GM12872 (cell line): ENCODE measurements at regions not wholly inside any gene's neighbourhood (a gene's known extent, or its start where the extent isn't known, plus 50 kb on each side); places are given as distances from the start of the nearest gene placed in this dataset.

ENCODE experiments used
- CTCF ChIP-seq: IDR thresholded peaks from 3 replicates; pipeline ENCODE4 v1.5.1; 2011; ENCODE audit warnings: low read depth, mild to moderate bottlenecking, low read length, moderate library complexity; ENCODE audit not compliant: insufficient read depth

DNA sequence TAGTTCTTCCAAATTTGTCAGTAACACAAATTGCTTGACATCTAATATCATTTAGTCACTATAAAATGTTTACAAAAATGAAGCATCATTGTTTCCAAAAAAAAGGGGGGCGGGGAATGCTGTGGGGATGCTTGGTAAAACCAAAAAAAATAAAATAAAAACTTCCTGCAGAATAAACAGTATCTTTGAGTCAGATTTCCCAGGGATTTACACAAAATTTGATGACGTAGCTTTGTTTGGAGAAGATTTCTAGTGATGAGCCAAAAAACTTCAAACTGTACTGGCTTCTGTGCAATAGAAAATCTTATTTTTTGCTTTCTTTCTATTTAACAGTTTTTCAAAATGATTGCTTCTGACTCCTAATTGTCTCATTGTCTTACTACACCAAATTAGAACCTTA, 80.0 kb downstream of the MZT1 start:
- TF ChIP-seq CTCF, result no peak

DNA sequence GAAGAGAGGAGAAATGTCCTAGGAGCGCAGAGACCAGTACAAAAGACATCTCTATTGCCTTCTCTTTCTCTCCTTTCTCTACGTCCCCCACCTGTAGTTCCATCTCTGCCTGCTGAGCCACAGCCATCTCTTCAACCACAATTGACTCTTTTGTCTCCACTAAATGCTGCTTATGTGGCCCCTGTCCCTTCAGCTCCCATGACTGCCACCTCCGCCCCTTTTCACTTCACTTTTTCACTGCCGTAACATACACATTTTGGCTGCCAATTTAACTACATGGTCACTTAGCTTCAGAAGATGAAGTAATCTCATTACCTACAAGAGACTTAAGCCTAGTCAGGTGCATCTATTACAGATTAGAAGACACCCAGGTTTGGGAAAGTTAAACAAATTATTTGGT, 81.9 kb downstream of the MZT1 start:
- no peak for TF ChIP-seq CTCF

- peak; percentile 74 for TF ChIP-seq CTCF
Measured at GRCh38 chr13:72643311-72643989, 84.0 kb downstream of the MZT1 start.

DNA sequence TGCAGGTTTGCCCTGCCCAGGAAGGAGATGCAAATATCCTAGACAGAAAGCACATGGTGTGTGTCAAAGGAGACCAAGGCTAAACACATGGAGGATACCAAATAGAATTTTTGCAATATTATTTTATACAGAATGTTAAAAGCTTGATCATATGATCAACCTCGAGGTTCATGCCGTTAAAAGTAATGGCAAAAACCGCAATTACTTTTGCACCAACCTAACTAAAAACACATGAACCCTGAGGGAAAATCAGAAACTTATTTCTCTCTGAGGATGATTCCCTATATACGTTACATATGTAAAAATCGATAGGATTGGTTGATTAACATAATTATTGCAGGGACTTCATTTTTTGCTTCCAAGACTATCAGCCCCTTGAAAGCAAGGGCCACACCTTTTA, 88.1 kb downstream of the MZT1 start:
- TF ChIP-seq CTCF, result no peak

- TF ChIP-seq CTCF, result no peak
Measured at GRCh38 chr13:72638059-72638815, 89.2 kb downstream of the MZT1 start.

- no peak for TF ChIP-seq CTCF
Measured at GRCh38 chr13:72637561-72637960, 89.9 kb downstream of the MZT1 start.

GRCh38 chr13:72634859-72635258, 92.6 kb downstream of the MZT1 start:
- TF ChIP-seq CTCF, result no peak
